Keratinocyte (primary cell): ENCODE measurements at regions not wholly inside any gene's neighbourhood (a gene's known extent, or its start where the extent isn't known, plus 50 kb on each side); places are given as distances from the start of the nearest gene placed in this dataset.

Experiments
- CTCF ChIP-seq, 3 experiments: IDR thresholded peaks in 1 of 3; conservative IDR thresholded peaks in 1 of 3; optimal IDR thresholded peaks in 1 of 3; 2 replicates in 2 of 3; 3 replicates in 1 of 3; pipeline versions ENCODE3 to v1.5.1; 2011; ENCODE audit warnings: low read length in 3 of 3, mild to moderate bottlenecking in 3 of 3, moderate library complexity in 2 of 3, control low read depth in 1 of 3, inconsistent platforms in 1 of 3; ENCODE audit not compliant: insufficient read depth in 2 of 3; ENCODE audit errors: extremely low read depth in 1 of 3
- EZH2 ChIP-seq: IDR thresholded peaks from one replicate; pipeline ENCODE4 v1.6.1; 2012; ENCODE audit warnings: inconsistent platforms, mild to moderate bottlenecking, low read length, moderate library complexity

- no peak for TF ChIP-seq EZH2
- no peak for TF ChIP-seq CTCF (optimal IDR thresholded peaks at IDR 0.05 in 1 of 3, IDR thresholded peaks at IDR 0.05 in 1 of 3, conservative IDR thresholded peaks at IDR 0.05 in 1 of 3; ENCODE audit: extremely low read depth in 1 of 3, insufficient read depth in 2 of 3, low read length in 3 of 3)
These were observed 300.4 kb upstream of the NETO1 start for GRCh38 chr18:73168236-73168635.
